ENCODE measurements at regions not wholly inside any gene's neighbourhood (a gene's known extent, or its start where the extent isn't known, plus 50 kb on each side); places are given as distances from the start of the nearest gene placed in this dataset.

DNA sequence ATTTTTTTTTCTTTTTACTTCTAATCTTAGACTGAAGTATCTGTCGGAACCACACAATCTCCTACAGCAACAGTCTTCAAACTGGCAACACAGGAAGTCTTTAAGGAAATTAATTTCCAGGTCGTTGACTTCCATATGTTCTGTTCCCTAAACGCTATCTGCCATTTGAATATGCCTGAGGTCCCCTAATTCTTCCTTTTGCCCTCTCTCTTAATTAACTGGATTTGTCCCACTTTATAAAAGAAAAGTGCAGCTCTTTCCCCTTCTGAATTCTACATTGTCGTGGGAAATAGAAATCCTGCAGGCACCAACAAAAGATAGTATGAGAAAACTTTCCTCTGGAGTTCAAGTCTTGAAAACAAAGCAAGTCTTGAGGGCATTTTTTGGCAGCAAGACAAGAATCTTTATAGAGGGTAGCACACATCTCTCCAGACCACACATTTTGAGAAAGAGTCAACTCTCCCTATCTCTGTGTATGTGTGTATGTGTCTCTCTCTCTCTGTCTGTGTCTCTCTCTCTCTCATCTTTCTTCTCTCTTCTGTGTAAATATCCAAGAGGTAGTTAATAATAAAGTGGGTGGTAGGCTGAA lies 879.8 kb downstream of the SOCS6 start:
- no peak for TF ChIP-seq ZNF281 (CRISPR knock-in tag; IDR thresholded peaks at IDR 0.05)
- TF ChIP-seq, protein P1, sequence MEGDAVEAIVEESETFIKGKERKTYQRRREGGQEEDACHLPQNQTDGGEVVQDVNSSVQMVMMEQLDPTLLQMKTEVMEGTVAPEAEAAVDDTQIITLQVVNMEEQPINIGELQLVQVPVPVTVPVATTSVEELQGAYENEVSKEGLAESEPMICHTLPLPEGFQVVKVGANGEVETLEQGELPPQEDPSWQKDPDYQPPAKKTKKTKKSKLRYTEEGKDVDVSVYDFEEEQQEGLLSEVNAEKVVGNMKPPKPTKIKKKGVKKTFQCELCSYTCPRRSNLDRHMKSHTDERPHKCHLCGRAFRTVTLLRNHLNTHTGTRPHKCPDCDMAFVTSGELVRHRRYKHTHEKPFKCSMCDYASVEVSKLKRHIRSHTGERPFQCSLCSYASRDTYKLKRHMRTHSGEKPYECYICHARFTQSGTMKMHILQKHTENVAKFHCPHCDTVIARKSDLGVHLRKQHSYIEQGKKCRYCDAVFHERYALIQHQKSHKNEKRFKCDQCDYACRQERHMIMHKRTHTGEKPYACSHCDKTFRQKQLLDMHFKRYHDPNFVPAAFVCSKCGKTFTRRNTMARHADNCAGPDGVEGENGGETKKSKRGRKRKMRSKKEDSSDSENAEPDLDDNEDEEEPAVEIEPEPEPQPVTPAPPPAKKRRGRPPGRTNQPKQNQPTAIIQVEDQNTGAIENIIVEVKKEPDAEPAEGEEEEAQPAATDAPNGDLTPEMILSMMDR (IDR thresholded peaks at IDR 0.05): no peak
- TF ChIP-seq FOXP1 (CRISPR knock-in tag; IDR thresholded peaks at IDR 0.05; ENCODE audit: borderline replicate concordance): no peak
- no peak for TF ChIP-seq NR1H2 (CRISPR knock-in tag; IDR thresholded peaks at IDR 0.05)
- TF ChIP-seq, protein P2, sequence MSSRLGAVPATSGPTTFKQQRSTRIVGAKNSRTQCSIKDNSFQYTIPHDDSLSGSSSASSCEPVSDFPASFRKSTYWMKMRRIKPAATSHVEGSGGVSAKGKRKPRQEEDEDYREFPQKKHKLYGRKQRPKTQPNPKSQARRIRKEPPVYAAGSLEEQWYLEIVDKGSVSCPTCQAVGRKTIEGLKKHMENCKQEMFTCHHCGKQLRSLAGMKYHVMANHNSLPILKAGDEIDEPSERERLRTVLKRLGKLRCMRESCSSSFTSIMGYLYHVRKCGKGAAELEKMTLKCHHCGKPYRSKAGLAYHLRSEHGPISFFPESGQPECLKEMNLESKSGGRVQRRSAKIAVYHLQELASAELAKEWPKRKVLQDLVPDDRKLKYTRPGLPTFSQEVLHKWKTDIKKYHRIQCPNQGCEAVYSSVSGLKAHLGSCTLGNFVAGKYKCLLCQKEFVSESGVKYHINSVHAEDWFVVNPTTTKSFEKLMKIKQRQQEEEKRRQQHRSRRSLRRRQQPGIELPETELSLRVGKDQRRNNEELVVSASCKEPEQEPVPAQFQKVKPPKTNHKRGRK (CRISPR knock-in tag; IDR thresholded peaks at IDR 0.05; ENCODE audit: borderline replicate concordance): no peak
- TF ChIP-seq USF1 (CRISPR knock-in tag; IDR thresholded peaks at IDR 0.05): no peak
- TF ChIP-seq, protein P3, sequence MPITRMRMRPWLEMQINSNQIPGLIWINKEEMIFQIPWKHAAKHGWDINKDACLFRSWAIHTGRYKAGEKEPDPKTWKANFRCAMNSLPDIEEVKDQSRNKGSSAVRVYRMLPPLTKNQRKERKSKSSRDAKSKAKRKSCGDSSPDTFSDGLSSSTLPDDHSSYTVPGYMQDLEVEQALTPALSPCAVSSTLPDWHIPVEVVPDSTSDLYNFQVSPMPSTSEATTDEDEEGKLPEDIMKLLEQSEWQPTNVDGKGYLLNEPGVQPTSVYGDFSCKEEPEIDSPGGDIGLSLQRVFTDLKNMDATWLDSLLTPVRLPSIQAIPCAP (CRISPR knock-in tag; IDR thresholded peaks at IDR 0.05): no peak
- TF ChIP-seq SMAD4 (CRISPR knock-in tag; IDR thresholded peaks at IDR 0.05): no peak
- no peak for TF ChIP-seq ATF1 (CRISPR knock-in tag; IDR thresholded peaks at IDR 0.05)
- TF ChIP-seq ATF2 (CRISPR knock-in tag; IDR thresholded peaks at IDR 0.05; ENCODE audit: borderline replicate concordance, low read depth): no peak
- no peak for TF ChIP-seq IRF2 (CRISPR knock-in tag; IDR thresholded peaks at IDR 0.05; ENCODE audit: borderline replicate concordance, low read depth)
- no peak for TF ChIP-seq SP1 (CRISPR knock-in tag; conservative IDR thresholded peaks at IDR 0.05)
- TF ChIP-seq USF2 (CRISPR knock-in tag; IDR thresholded peaks at IDR 0.05): no peak
